ENCODE measurements at regions not wholly inside any gene's neighbourhood (a gene's known extent, or its start where the extent isn't known, plus 50 kb on each side); places are given as distances from the start of the nearest gene placed in this dataset.

- TF ChIP-seq CTCF (IDR thresholded peaks at IDR 0.05), result peak in 2 of 6 experiments; percentile 19 to 30
- TF ChIP-seq POLR2A (IDR thresholded peaks at IDR 0.05), result no peak
Measured at GRCh38 chr6:88492824-88493223, 326.7 kb upstream of the CNR1 start.
